Cerebellar cortex (tissue), 1 donor: ENCODE measurements at regions not wholly inside any gene's neighbourhood (a gene's known extent, or its start where the extent isn't known, plus 50 kb on each side); places are given as distances from the start of the nearest gene placed in this dataset.
"Not testable (repeated sequence)": the region's sequence is repeated elsewhere in the genome, so short reads cannot be mapped to it uniquely, and the experiment has no call there.

Experiments used
- DNase-seq: peaks from one replicate; pipeline ENCODE4 v3.0.0-alpha.2; 2015; ENCODE audit warnings: low spot score

- DNase-seq = not testable (repeated sequence)
Measured at GRCh38 chr9:93879662-93880407, 75.3 kb downstream of the BARX1 start.

DNA sequence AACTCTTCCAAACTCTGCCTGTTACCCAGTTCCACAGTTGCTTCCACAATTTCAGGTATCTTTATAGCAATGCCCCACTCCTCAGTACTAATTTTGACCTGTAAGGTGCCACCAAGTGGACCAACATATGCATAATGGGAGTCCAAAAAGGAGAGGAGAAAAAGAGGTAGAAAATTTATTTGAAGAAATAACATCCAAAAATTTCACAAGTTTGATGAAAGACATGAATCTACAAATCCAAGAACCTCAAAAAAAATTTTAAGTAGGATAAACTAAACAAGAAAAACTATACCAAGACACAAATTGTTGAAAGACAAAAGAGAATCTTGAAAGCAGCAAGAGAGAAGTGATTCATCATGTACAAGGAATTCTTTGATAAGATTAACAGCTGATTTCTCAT lies 79.8 kb downstream of the BARX1 start:
- DNase-seq = no peak

- DNase-seq = no peak
Measured at GRCh38 chr9:93874242-93874641, 80.9 kb downstream of the BARX1 start.

GRCh38 chr9:93871286-93871685 lies 83.9 kb downstream of the BARX1 start:
- no peak for DNase-seq

DNA sequence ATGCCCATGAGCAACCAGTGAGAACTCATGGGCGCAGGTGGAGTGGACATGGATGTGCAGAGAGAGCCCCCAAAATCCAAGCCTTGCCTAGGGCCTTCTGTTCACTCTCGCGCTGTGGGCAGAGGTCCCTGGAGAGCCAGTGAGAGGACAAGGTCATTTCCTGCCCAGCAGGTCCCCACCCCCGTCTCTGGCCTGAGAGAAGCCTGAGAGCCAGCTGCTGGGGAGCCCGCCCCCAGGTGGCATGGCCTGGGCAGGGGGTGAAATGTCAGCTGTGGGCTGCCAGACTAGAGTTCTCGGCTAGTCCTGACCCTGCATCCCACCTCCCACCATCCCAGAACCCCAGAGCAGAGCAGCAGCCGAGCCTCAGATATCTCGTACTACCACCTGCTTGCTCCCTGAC lies 85.3 kb downstream of the BARX1 start:
- DNase-seq = no peak

- no peak for DNase-seq
Measured at GRCh38 chr9:93869088-93869487, 86.1 kb downstream of the BARX1 start.

DNA sequence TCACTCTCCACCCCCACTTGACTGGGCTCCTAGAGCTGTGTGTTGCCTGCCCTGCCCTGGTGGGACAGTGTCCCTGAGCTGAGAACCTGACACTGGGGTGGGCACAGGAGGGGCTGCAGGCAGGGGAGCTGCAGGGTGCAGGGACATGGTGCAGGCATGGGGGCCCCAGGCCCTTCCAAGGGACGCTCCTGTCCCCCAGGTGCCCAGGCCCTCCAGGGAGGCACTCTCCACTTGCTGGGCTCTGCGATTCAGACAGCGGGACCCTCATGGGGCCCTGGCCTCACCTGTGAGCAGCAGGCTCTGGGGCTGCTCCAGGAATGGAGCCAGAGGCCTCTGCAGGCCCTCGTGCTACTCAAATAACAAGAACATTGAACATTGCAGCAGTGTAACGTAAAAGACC lies 89.4 kb downstream of the BARX1 start:
- DNase-seq = no peak

GRCh38 chr9:93865245-93865644 lies 89.9 kb downstream of the BARX1 start:
- no peak for DNase-seq

DNA sequence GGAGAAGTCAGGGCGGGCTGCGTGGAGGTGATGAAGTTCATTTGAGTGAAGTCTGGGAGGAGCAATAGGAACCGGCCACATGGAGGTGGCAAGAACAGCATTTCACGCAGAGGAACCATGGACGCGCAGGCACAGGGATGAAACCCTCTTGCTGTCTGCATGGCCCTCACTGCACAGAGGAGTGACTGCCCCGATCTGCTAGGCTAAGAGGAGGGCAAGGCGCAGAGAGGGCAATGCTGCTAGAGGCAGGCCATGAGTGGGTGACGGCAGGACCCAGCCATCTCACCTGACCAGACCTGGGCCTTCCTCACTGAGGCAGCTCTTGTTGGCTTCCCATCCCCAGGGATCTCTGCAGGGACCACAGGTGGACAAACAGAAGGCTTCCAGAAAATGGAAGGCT lies 90.3 kb downstream of the BARX1 start:
- DNase-seq = no peak

DNA sequence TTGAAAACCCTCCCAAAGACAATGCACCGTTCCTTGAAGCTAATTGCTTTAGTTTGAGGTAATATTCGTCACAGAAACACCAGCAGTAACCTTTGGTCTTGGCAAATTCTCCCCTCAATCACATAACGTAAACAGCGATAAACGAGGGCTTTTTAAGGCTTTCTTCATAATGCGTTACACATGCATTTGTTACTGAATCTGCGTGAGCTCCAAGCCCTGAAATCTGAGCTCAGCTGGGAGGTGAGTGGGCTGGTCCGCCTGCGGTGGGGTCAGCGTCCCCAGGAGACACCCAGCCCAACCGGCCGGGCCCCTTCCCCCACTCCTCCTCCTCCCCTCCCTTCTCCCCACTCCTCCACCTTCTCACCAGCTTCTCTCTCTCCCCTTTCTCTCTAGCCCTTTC lies 91.1 kb downstream of the BARX1 start:
- no peak for DNase-seq

- no peak for DNase-seq
Measured at GRCh38 chr9:93862877-93863545, 92.1 kb downstream of the BARX1 start.

- no peak for DNase-seq
Measured at GRCh38 chr9:93861736-93862358, 93.3 kb downstream of the BARX1 start.

DNA sequence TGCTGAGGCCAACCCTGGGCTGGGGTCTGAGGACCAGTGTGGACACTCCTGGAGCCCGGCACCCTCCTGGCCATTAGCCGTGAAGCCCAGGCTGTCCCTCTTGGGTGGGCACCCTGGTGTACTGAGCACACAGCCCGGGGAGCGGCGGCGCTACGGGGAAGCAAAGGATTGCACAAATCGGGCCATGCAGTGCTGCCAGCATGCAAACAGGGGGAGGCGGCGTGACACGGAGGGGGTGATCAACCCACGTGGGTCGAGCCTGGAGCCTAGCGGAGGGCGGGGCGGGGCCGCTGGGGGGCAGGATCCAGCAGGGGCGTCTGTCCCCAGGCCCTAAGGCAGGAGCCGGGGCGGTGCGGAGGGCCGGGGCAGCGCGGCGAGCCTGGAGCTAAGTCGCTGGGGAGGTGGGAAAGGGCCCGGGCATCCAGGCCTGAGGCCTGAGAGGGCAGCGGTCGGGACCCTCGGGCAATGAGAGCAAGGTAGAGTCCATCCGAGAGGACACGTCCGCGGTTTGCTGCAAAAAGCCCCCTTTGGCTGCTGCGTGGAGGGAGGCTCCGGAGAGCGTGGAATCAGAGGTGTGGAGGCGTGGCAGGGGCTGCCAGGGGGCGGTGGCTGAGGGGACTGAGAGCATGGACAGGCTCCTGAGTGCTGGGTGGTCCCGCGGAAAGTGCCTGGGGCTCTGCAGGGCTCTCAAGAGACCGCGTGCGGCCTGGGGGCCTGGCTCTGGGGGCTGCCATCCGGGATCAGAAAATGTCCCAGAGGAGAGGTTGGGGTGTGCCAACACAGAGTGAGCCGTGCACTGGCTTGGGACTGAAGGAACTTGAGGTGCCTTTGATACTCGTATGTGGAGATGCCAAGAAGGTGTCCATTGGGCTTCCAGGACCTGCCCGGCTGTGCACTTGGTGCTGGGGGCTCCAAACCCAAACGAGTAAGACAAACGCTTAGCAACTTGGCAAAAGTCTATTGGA lies 94.2 kb downstream of the BARX1 start:
- DNase-seq = no peak

- no peak for DNase-seq
Measured at GRCh38 chr9:93859431-93860215, 95.5 kb downstream of the BARX1 start.

GRCh38 chr9:93857528-93857927 lies 97.6 kb downstream of the BARX1 start:
- no peak for DNase-seq

DNA sequence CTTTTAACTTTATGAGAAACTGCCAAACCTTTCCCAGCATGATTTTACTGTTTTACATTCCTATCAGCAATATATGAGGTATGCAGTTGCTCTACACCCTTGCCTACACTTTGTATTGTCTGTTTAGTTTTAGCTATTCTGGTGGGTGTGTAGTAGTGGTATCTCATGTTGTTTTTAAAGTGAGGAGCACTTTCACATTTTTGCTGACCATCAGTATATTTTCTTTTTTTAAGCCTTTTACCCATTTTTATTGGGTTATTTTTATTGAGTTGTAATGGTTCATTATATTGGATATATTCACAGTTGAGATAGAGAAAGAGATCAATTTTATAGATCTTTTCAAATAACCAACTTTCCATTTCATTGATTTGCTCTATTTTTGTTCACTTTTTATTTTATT lies 102.4 kb downstream of the BARX1 start:
- no peak for DNase-seq

DNA sequence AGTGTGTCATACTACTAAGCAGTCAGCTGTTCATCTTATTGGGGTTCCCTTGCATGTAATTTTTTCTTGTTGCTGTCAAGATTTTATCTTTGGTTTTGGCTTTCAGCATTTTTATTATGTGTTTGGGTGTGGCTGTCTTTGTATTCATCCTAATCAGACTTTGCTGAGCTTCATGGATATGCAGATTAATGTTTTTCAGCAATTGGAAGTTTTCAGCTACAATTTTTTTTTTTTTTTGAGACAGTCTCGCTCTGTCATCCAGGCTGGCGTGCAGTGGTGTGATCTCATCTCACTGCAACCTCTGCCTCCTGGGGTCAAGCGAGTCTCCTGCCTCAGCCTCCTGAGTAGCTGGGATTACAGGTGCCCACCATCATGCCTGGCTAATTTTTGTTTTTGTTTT lies 108.8 kb downstream of the BARX1 start:
- DNase-seq = no peak

GRCh38 chr9:93843396-93843795 lies 111.8 kb downstream of the BARX1 start:
- no peak for DNase-seq

- DNase-seq = no peak
Measured at GRCh38 chr9:93830606-93831005, 124.5 kb downstream of the BARX1 start.

DNA sequence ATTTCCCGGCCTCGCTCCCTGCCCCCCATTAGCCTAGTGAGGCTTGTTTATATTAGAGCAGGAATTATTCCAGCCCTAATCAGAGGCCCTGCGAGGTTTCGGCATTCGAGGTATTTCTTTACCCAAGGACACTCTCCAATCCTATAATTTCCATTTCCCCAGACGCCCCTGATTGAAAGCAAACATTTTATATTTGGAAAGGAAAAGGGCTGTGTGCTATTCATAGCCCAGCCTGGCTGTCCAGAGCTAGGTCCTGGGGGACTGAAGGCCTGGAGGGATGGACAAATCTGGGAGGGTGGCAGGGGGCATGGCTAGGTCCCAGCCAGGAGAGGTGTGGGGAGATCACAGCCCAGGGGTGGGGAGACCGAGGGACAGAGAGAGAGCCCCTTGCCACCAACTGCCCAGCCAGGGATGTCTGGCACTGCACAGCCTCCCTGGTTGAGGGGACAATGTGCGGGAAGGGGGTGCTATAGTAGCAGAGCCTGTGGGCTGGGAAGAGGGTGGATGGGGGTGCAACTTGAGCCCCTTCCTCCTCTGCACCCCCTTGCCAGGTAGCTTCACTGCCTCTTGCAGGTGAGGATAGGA lies 125.1 kb downstream of the BARX1 start:
- no peak for DNase-seq
